ENCODE measurements at regions not wholly inside any gene's neighbourhood (a gene's known extent, or its start where the extent isn't known, plus 50 kb on each side); places are given as distances from the start of the nearest gene placed in this dataset.

DNA sequence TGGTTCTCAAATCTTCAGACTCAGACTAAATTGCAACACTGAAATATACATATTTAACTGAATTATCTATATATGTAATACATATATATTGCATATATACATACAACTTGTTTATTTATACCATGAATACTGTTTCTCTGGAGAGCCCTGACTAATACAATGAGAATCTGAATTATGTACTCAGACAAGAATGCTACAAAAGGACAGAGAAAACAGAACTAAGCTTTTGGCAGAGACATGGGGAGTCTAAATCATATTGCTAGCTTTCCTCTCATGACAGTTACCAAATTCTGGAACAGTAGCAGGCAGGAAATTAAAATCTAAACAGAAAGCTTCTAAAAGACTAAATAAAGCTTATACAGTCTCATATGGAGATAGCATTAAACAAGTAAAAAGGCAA lies 142.4 kb upstream of the KCNMB2 start:
- no peak for TF ChIP-seq POLR2A (IDR thresholded peaks at IDR 0.05)
- TF ChIP-seq, protein P1, sequence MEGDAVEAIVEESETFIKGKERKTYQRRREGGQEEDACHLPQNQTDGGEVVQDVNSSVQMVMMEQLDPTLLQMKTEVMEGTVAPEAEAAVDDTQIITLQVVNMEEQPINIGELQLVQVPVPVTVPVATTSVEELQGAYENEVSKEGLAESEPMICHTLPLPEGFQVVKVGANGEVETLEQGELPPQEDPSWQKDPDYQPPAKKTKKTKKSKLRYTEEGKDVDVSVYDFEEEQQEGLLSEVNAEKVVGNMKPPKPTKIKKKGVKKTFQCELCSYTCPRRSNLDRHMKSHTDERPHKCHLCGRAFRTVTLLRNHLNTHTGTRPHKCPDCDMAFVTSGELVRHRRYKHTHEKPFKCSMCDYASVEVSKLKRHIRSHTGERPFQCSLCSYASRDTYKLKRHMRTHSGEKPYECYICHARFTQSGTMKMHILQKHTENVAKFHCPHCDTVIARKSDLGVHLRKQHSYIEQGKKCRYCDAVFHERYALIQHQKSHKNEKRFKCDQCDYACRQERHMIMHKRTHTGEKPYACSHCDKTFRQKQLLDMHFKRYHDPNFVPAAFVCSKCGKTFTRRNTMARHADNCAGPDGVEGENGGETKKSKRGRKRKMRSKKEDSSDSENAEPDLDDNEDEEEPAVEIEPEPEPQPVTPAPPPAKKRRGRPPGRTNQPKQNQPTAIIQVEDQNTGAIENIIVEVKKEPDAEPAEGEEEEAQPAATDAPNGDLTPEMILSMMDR (IDR thresholded peaks at IDR 0.05), result no peak
